HCT116 (cell line): ENCODE measurements at regions not wholly inside any gene's neighbourhood (a gene's known extent, or its start where the extent isn't known, plus 50 kb on each side); places are given as distances from the start of the nearest gene placed in this dataset.
"Not testable (repeated sequence)": the region's sequence is repeated elsewhere in the genome, so short reads cannot be mapped to it uniquely, and the experiment has no call there.

Source experiments
- CTCF ChIP-seq, 3 experiments: fragments of 200-600 bp in 1 of 3; sonication (generic) in 1 of 3; IDR thresholded peaks in 2 of 3; conservative IDR thresholded peaks in 1 of 3; 2 replicates each; pipeline ENCODE4 v1.5.1; 2012 to 2017; ENCODE audit warnings: low read depth in 2 of 3, low read length in 2 of 3, antibody characterized with exemption in 1 of 3, borderline replicate concordance in 1 of 3, control low read depth in 1 of 3, mild to moderate bottlenecking in 1 of 3, mixed read lengths in 1 of 3, mixed run types in 1 of 3, moderate library complexity in 1 of 3; ENCODE audit not compliant: insufficient read depth in 1 of 3
- EZH2 ChIP-seq: fragments of 200-600 bp; sonication (generic); IDR thresholded peaks from 2 replicates; pipeline ENCODE4 v1.6.1; 2017; ENCODE audit warnings: antibody characterized with exemption, mixed run types
- RAD21 ChIP-seq: IDR thresholded peaks from 2 replicates; pipeline ENCODE4 v1.6.1; 2012; ENCODE audit warnings: low read depth, mild to moderate bottlenecking
- REST ChIP-seq: IDR thresholded peaks from 2 replicates; pipeline ENCODE4 v1.6.1; 2012; ENCODE audit warnings: low read depth
- ZFX ChIP-seq: fragments of 450-650 bp; IDR thresholded peaks from 2 replicates; pipeline ENCODE4 v1.6.1; 2017

- not testable (repeated sequence) for TF ChIP-seq CTCF (IDR thresholded peaks at IDR 0.05 in 2 of 3, conservative IDR thresholded peaks at IDR 0.05 in 1 of 3; ENCODE audit: borderline replicate concordance in 1 of 3, insufficient read depth in 1 of 3, low read depth in 2 of 3, low read length in 2 of 3); EZH2; RAD21; ZFX; REST
Measured at GRCh38 chr12:29884957-29885356, 101.2 kb upstream of the TMTC1 start.
